ENCODE measurements at regions not wholly inside any gene's neighbourhood (a gene's known extent, or its start where the extent isn't known, plus 50 kb on each side); places are given as distances from the start of the nearest gene placed in this dataset.

GRCh38 chr6:119678961-119679360, 329.4 kb upstream of the MAN1A1 start:
- intact Hi-C loops (cut with DNase I) = no loop called here
- no peak for TF ChIP-seq CTCF (IDR thresholded peaks at IDR 0.05; ENCODE audit: borderline replicate concordance, extremely low read depth, insufficient read depth)

DNA sequence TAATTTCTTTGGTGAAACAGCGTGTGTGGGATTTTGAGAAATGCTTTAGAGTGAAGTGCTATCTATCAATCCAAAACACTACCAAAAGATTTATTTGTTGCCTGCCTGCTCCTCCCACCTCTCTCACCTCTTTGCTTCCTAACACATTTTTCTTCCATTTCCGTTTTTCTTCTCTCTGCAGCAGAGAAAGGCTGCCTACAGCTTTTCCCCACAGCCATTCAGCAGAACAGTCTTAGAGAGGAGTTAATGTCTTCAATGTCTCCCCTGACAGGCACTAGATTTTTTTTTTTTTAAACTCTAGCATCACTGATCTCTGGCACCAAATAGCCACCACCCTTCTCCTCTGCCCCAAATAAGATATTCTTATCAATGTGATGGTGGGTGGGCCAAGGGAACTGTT, 327.8 kb upstream of the MAN1A1 start:
- H3K4me1 ChIP-seq (ENCODE audit: control insufficient read depth in 2 of 3, insufficient read depth in 2 of 3, low read depth in 1 of 3, low read length in 3 of 3) = no peaks in the 10 kb centered on the region
- FAIRE-seq = no peak
- no peak overlapping the region for H3K27ac ChIP-seq (ENCODE audit: low read depth in 2 of 2, low read length in 2 of 2)
- H3K4me3 ChIP-seq (ENCODE audit: low read length in 3 of 3) = no peak overlapping the region
- intact Hi-C loops (cut with DNase I) = no loop called here
- no peaks in the 10 kb centered on the region for H3K27me3 ChIP-seq (ENCODE audit: control insufficient read depth, insufficient read depth, low read length)
- no peak for TF ChIP-seq CTCF (IDR thresholded peaks at IDR 0.05; ENCODE audit: borderline replicate concordance, extremely low read depth, insufficient read depth)
- H3K9me3 ChIP-seq (ENCODE audit: control insufficient read depth in 2 of 3, insufficient read depth in 1 of 3, low read length in 3 of 3) = no peaks in the 10 kb centered on the region
- H3K9ac ChIP-seq (ENCODE audit: low read length in 3 of 3) = no peak overlapping the region
- peak in 2 of 5 donors; percentile 10 to 29 for DNase-seq
- H3K36me3 ChIP-seq (ENCODE audit: control insufficient read depth in 2 of 3, insufficient read depth in 3 of 3, low read length in 3 of 3) = no peaks in the 10 kb centered on the region

More at GRCh38 chr6:119678961-119679360, 329.4 kb upstream of the MAN1A1 start:
- H3K4me1 ChIP-seq (ENCODE audit: control insufficient read depth in 2 of 3, insufficient read depth in 2 of 3, low read depth in 1 of 3, low read length in 3 of 3) = no peaks in the 10 kb centered on the region
- H3K9me3 ChIP-seq (ENCODE audit: control insufficient read depth in 2 of 3, insufficient read depth in 1 of 3, low read length in 3 of 3) = no peaks in the 10 kb centered on the region
- H3K9ac ChIP-seq (ENCODE audit: low read length in 3 of 3) = no peak overlapping the region
- H3K27ac ChIP-seq (ENCODE audit: low read depth in 2 of 2, low read length in 2 of 2) = no peak overlapping the region
- no peak for FAIRE-seq
- no peak overlapping the region for H3K4me3 ChIP-seq (ENCODE audit: low read length in 3 of 3)
- H3K36me3 ChIP-seq (ENCODE audit: control insufficient read depth in 2 of 3, insufficient read depth in 3 of 3, low read length in 3 of 3) = no peaks in the 10 kb centered on the region
- H3K27me3 ChIP-seq (ENCODE audit: control insufficient read depth, insufficient read depth, low read length) = no peaks in the 10 kb centered on the region
- DNase-seq = no peak

DNA sequence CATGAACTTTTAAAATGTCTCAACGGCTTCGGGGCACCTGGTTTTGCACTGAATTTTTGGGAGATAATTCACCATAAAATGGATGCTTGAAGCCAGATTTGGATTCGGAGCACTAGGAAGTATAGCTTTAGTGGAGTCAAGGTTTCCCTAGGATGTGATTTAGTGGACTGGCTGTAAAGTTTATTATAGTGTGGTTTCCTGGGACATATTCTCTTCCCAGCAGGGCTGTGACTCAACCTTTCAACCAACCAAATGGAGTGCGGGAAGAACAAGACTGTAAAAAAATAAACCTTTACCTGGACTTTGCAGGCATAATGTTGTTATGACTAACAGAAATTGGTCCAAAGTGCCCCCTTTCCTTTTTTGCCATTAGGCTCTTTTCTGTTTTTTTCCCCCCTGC, 327.4 kb upstream of the MAN1A1 start:
- FAIRE-seq = no peak
- intact Hi-C loops (cut with DNase I) = no loop called here
- peak in 2 of 5 donors; percentile 10 to 40 for DNase-seq

More for the DNA sequence above, 327.4 kb upstream of the MAN1A1 start:
- Histone ChIP-seq H3K27me3 (ENCODE audit: control insufficient read depth, insufficient read depth, low read length) (no peaks in the 10 kb centered on the region), H3K9ac (ENCODE audit: low read length in 3 of 3) (no peak overlapping the region), H3K4me1 (ENCODE audit: control insufficient read depth in 2 of 3, insufficient read depth in 2 of 3, low read depth in 1 of 3, low read length in 3 of 3) (no peaks in the 10 kb centered on the region), H3K36me3 (ENCODE audit: control insufficient read depth in 2 of 3, insufficient read depth in 3 of 3, low read length in 3 of 3) (no peaks in the 10 kb centered on the region), H3K27ac (ENCODE audit: low read depth in 2 of 2, low read length in 2 of 2) (no peak overlapping the region), H3K4me3 (ENCODE audit: low read length in 3 of 3) (no peak overlapping the region), H3K9me3 (ENCODE audit: control insufficient read depth in 2 of 3, insufficient read depth in 1 of 3, low read length in 3 of 3) (no peaks in the 10 kb centered on the region)
- TF ChIP-seq CTCF (IDR thresholded peaks at IDR 0.05; ENCODE audit: borderline replicate concordance, extremely low read depth, insufficient read depth) = no peak

Measured in kidney (tissue), 13 donors.